NB4 (cell line): ENCODE measurements at regions not wholly inside any gene's neighbourhood (a gene's known extent, or its start where the extent isn't known, plus 50 kb on each side); places are given as distances from the start of the nearest gene placed in this dataset.

Experiments used
- CTCF ChIP-seq: IDR thresholded peaks from one replicate; pipeline ENCODE4 v1.5.1; 2012; ENCODE audit warnings: low read depth, low read length
- MAX ChIP-seq: IDR thresholded peaks from 2 replicates; pipeline ENCODE4 v1.6.1; 2011; ENCODE audit warnings: low read depth, low read length
- MYC ChIP-seq: IDR thresholded peaks from 2 replicates; pipeline ENCODE4 v1.6.1; 2011; ENCODE audit warnings: low read depth, low read length
- POLR2A ChIP-seq: IDR thresholded peaks from 2 replicates; pipeline ENCODE4 v1.6.1; 2011; ENCODE audit warnings: mild to moderate bottlenecking; ENCODE audit not compliant: insufficient read length; ENCODE audit errors: extremely low read depth

- TF ChIP-seq POLR2A = no peak
- TF ChIP-seq CTCF = no peak
- no peak for TF ChIP-seq MYC
- TF ChIP-seq MAX = no peak
Measured at GRCh38 chr2:576292-576691, 100.9 kb downstream of the TMEM18 start.
